Fibroblast of lung (primary cell): ENCODE measurements at regions not wholly inside any gene's neighbourhood (a gene's known extent, or its start where the extent isn't known, plus 50 kb on each side); places are given as distances from the start of the nearest gene placed in this dataset.

ENCODE experiments used
- DNase-seq, 2 donors: peaks; one replicate each; pipeline versions ENCODE4 v3.0.0 to v3.0.0-alpha.2; 2010; ENCODE audit warnings: low read depth in 2 of 2
- H2AFZ ChIP-seq: 2 replicates; pipeline ENCODE4 v1.5.1; 2012; ENCODE audit warnings: low read length, control low read depth, inconsistent platforms
- H3K27ac ChIP-seq: 2 replicates; pipeline ENCODE4 v1.5.1; 2011; ENCODE audit warnings: low read length, control low read depth; ENCODE audit not compliant: insufficient read depth
- H3K27me3 ChIP-seq: 2 replicates; pipeline ENCODE4 v1.5.1; 2011; ENCODE audit warnings: mild to moderate bottlenecking, low read length; ENCODE audit not compliant: control insufficient read depth, insufficient read depth
- H3K36me3 ChIP-seq: 2 replicates; pipeline ENCODE4 v1.5.1; 2011; ENCODE audit warnings: low read length; ENCODE audit not compliant: control insufficient read depth, insufficient read depth
- H3K4me1 ChIP-seq: 2 replicates; pipeline ENCODE4 v1.5.1; 2011; ENCODE audit warnings: low read length; ENCODE audit not compliant: control insufficient read depth, insufficient read depth; ENCODE audit errors: extremely low read depth
- H3K4me2 ChIP-seq: 2 replicates; pipeline ENCODE4 v1.5.1; 2011; ENCODE audit warnings: low read length, control low read depth; ENCODE audit not compliant: insufficient read depth; ENCODE audit errors: extremely low read depth
- H3K4me3 ChIP-seq, 4 experiments: fragments of 200-600 bp in 1 of 4; sonication (generic) in 1 of 4; replicated peaks in 1 of 4; 2 replicates each; pipeline ENCODE4 v1.5.1; 2011 to 2016; ENCODE audit warnings: low read length in 4 of 4, low read depth in 3 of 4, mild to moderate bottlenecking in 3 of 4, control low read depth in 2 of 4, inconsistent platforms in 1 of 4, mixed read lengths in 1 of 4; ENCODE audit not compliant: insufficient read depth in 1 of 4; ENCODE audit errors: control extremely low read depth in 1 of 4
- H3K79me2 ChIP-seq: 2 replicates; pipeline ENCODE4 v1.5.1; 2012; ENCODE audit warnings: mild to moderate bottlenecking, low read length, inconsistent platforms; ENCODE audit not compliant: control insufficient read depth, insufficient read depth
- H3K9ac ChIP-seq: 2 replicates; pipeline ENCODE4 v1.5.1; 2011; ENCODE audit warnings: mild to moderate bottlenecking, low read length, control low read depth; ENCODE audit not compliant: insufficient read depth
- H3K9me3 ChIP-seq: 2 replicates; pipeline ENCODE4 v1.5.1; 2012; ENCODE audit warnings: low read depth, low read length; ENCODE audit not compliant: control insufficient read depth, insufficient read depth
- H4K20me1 ChIP-seq: 2 replicates; pipeline ENCODE4 v1.5.1; 2011; ENCODE audit warnings: low read length; ENCODE audit not compliant: control insufficient read depth, insufficient read depth; ENCODE audit errors: extremely low read depth
- CTCF ChIP-seq, 2 donors: IDR thresholded peaks in 1 of 2; conservative IDR thresholded peaks in 1 of 2; 1 replicate in 1 of 2; 2 replicates in 1 of 2; pipeline ENCODE4 v1.5.1; 2011 to 2012; ENCODE audit warnings: low read length in 2 of 2, control low read depth in 1 of 2, inconsistent platforms in 1 of 2, low read depth in 1 of 2, mild to moderate bottlenecking in 1 of 2
- EZH2 ChIP-seq: IDR thresholded peaks from 2 replicates; pipeline ENCODE4 v1.5.1; 2012; ENCODE audit warnings: low read length, control low read depth, mild to moderate bottlenecking; ENCODE audit errors: missing control alignments

GRCh38 chr13:109631069-109631468 lies 155.3 kb downstream of the IRS2 start:
- no peak overlapping the region for H3K27ac ChIP-seq
- DNase-seq, result no peak
- no peaks in the 10 kb centered on the region for H3K9me3 ChIP-seq
- H3K9ac ChIP-seq, result no peak overlapping the region
- no peak overlapping the region for H3K4me3 ChIP-seq
- no peaks in the 10 kb centered on the region for H3K36me3 ChIP-seq
- H3K79me2 ChIP-seq, result no peaks in the 10 kb centered on the region
- no peak overlapping the region for H3K4me2 ChIP-seq
- no peak overlapping the region for H2AFZ ChIP-seq
- TF ChIP-seq CTCF (conservative IDR thresholded peaks at IDR 0.05 in 1 of 2, IDR thresholded peaks at IDR 0.05 in 1 of 2; ENCODE audit: low read depth in 1 of 2, low read length in 2 of 2) (no peak), EZH2 (no peak)
- no peaks in the 10 kb centered on the region for H4K20me1 ChIP-seq
- no peaks in the 10 kb centered on the region for H3K27me3 ChIP-seq
- no peaks in the 10 kb centered on the region for H3K4me1 ChIP-seq

GRCh38 chr13:109630271-109630670 lies 156.1 kb downstream of the IRS2 start:
- Histone ChIP-seq H3K4me1 (no peaks in the 10 kb centered on the region), H3K4me2 (no peak overlapping the region), H2AFZ (no peak overlapping the region), H3K4me3 (no peak overlapping the region), H3K79me2 (no peaks in the 10 kb centered on the region), H3K36me3 (no peaks in the 10 kb centered on the region), H3K27me3 (no peaks in the 10 kb centered on the region), H3K27ac (no peak overlapping the region), H4K20me1 (no peaks in the 10 kb centered on the region), H3K9ac (no peak overlapping the region), H3K9me3 (no peaks in the 10 kb centered on the region)
- TF ChIP-seq EZH2, result no peak
- no peak for TF ChIP-seq CTCF (conservative IDR thresholded peaks at IDR 0.05 in 1 of 2, IDR thresholded peaks at IDR 0.05 in 1 of 2; ENCODE audit: low read depth in 1 of 2, low read length in 2 of 2)
- DNase-seq, result peak in 1 of 2 donors; percentile 26

- DNase-seq, result peak in 1 of 2 donors; percentile 7
- Histone ChIP-seq H3K4me1 (no peaks in the 10 kb centered on the region), H4K20me1 (no peaks in the 10 kb centered on the region), H3K9ac (no peak overlapping the region), H3K4me3 (no peak overlapping the region), H3K4me2 (no peak overlapping the region), H3K36me3 (no peaks in the 10 kb centered on the region), H3K27me3 (no peaks in the 10 kb centered on the region), H3K27ac (no peak overlapping the region), H3K79me2 (no peaks in the 10 kb centered on the region), H3K9me3 (no peaks in the 10 kb centered on the region), H2AFZ (no peak overlapping the region)
- no peak for TF ChIP-seq EZH2
- no peak for TF ChIP-seq CTCF (conservative IDR thresholded peaks at IDR 0.05 in 1 of 2, IDR thresholded peaks at IDR 0.05 in 1 of 2; ENCODE audit: low read depth in 1 of 2, low read length in 2 of 2)
Observed at GRCh38 chr13:109629737-109630136, 156.6 kb downstream of the IRS2 start.
